ENCODE measurements at regions not wholly inside any gene's neighbourhood (a gene's known extent, or its start where the extent isn't known, plus 50 kb on each side); places are given as distances from the start of the nearest gene placed in this dataset.

- TF ChIP-seq CTCF (conservative IDR thresholded peaks at IDR 0.05) (no peak), EZH2 (IDR thresholded peaks at IDR 0.05; ENCODE audit: low read depth) (no peak)
These were observed 114.5 kb downstream of the CDC14C start for GRCh38 chr7:49038821-49039358.

Measured in PC-9 (cell line).